ENCODE measurements at regions not wholly inside any gene's neighbourhood (a gene's known extent, or its start where the extent isn't known, plus 50 kb on each side); places are given as distances from the start of the nearest gene placed in this dataset.

GRCh38 chr6:23027281-23027680, 457.9 kb downstream of the HDGFL1 start:
- DNase-seq (ENCODE audit: low spot score) = no peak

- DNase-seq (ENCODE audit: low spot score) = no peak
These were observed 462.6 kb downstream of the HDGFL1 start for GRCh38 chr6:23031986-23032385.

GRCh38 chr6:23034926-23035325, 465.6 kb downstream of the HDGFL1 start:
- no peak for DNase-seq (ENCODE audit: low spot score)

DNA sequence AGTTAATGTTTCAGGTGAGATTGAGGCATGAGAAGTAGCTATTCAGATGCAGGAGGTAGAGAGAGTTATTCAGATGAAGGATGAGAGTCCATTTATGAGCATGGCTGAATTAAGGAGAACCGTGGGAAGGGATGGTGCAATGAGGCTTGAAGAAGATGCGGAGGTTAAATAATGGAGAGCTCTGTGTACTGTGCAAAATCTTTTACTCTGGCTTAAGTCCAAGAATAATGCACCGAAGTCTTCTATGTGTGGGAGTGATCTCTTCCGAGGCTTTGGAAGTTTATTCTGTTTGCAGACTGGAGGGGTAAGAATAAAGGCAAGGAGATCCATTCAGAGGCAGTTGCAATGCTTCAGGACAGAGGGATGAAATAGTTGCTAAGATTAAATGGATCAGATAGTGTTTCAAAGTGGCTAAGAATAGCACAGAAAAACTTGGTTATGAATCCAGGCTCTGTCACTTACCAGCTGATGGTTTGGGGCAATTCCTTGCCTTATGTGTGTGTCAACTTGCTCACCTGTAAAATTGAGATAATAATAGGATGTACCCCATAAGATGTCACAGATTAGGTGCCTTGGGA, 467.1 kb downstream of the HDGFL1 start:
- no peak for DNase-seq (ENCODE audit: low spot score)

DNA sequence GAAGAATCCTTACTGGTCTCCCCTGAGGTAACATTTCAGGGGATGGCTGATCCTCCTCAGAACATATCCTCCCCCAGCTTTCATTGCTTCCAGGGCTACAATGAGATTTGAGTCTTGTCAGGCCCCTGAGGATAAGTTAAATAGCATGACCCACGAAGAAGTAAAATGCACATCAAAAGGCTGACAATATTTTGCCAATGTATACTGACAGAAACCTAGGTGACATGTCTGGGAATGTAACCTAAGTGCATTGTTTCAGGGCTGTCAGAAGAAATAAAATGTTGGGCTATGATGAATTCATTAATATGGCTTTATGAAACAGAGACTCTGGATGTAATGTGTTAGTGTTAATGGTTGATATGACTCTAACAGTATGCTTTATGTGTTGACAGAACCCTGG, 471.5 kb downstream of the HDGFL1 start:
- DNase-seq (ENCODE audit: low spot score) = no peak

- no peak for DNase-seq (ENCODE audit: low spot score)
These were observed 475.9 kb downstream of the HDGFL1 start for GRCh38 chr6:23045280-23045679.

DNA sequence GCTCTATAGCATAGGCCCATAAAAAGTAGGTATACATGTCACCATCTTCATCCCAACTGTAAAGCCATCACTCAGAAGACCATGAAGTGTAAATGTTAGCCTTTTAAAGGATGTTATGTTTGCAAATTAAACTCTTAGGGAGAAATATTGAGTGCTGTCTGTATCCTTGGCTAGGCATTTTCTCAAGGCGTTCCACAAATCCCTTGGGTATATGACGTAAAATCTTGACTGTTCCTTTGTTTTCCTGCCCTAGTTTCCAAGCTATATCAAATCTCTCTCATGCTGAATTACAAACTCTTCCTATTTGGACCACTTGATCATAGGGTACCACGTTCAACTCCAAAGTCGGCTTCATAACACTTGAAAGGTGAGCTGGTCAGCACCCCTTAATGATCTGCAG, 486.2 kb downstream of the HDGFL1 start:
- DNase-seq (ENCODE audit: low spot score) = no peak

GRCh38 chr6:23073821-23074220, 504.5 kb downstream of the HDGFL1 start:
- no peak for DNase-seq (ENCODE audit: low spot score)

GRCh38 chr6:23077772-23078171, 508.4 kb downstream of the HDGFL1 start:
- no peak for DNase-seq (ENCODE audit: low spot score)

GRCh38 chr6:23081701-23082100, 512.3 kb downstream of the HDGFL1 start:
- peak; percentile 4 for DNase-seq (ENCODE audit: low spot score)

DNA sequence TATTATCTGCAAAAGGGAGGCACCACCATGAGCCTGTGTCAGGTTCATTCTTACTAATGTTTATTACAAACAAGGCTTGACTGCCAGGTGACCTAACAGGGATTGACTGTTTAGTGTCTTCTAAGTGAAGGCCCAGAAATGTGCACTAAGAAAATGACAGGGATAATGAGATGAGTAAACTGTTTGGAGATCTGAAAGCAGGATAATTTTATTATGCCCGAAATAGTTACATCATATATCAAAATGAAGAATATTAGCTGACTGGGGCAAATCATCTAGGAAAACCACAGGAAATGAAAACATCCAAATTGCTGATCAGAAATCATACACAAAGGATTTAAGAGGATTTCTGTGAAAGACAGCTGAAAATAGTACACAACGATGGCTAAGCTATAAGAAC, 516.7 kb downstream of the HDGFL1 start:
- no peak for DNase-seq (ENCODE audit: low spot score)

DNA sequence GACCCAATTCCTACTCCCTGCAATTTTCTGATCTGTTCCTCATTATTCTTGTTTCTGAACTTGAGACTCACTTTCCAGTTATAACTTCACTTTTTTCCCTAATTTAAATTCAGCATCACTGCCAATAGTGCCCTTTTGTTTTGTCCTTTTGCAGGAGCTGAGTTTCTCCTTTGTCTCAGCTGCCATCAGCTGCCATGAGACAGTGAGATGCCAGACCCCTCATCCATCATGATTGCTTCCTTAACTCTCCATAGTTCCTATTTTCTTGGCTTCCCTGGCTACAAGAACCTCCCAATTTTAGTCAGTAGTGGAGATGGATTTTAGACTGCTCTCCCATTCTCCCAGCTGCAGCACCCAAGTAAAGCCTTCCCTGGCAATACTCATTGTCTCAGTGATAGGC, 518.1 kb downstream of the HDGFL1 start:
- DNase-seq (ENCODE audit: low spot score) = no peak

DNA sequence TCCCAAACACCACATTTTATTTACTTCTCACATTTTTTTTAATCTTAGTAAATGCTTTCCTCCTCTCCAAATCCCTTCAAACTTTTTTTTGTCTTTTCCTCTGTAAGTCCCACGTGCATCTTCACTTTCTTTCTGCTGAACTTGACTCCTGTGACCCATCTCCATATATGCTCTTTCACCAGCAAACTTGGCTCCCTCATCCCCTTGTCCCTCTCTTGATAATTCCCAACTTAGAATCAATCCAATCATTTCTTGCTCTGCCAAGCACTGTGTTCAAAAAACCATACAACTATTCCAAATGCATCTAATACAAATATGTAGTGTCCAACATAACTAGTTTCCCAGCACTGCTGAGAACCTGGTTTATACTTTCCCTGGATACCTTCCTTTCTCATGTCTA, 519.4 kb downstream of the HDGFL1 start:
- no peak for DNase-seq (ENCODE audit: low spot score)

- DNase-seq (ENCODE audit: low spot score) = no peak
These were observed 520.6 kb downstream of the HDGFL1 start for GRCh38 chr6:23089981-23090380.

GRCh38 chr6:23091795-23092194, 522.4 kb downstream of the HDGFL1 start:
- DNase-seq (ENCODE audit: low spot score) = no peak

GRCh38 chr6:23096876-23097275, 527.5 kb downstream of the HDGFL1 start:
- DNase-seq (ENCODE audit: low spot score) = no peak

- DNase-seq (ENCODE audit: low spot score) = no peak
These were observed 528.2 kb downstream of the HDGFL1 start for GRCh38 chr6:23097566-23097965.

- DNase-seq (ENCODE audit: low spot score) = no peak
These were observed 537.6 kb downstream of the HDGFL1 start for GRCh38 chr6:23106951-23107350.

DNA sequence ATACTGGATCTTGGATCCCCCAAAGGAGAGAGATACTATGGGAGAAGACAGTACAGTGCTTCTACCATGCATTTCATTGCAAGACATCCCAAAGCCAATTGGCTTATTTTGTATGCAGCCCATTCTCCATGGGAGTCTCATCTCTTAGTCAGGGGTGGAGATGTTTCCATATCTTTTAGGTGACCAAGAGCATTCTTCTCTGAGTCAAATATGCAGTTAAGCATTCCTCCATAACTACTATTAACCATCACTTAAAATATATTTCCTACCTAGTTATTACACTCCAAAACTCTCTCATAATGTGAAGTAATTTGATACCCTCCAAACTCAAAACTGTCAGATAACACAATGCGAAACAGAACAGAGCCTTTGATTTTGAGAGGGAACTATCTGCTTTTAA, 542.6 kb downstream of the HDGFL1 start:
- DNase-seq (ENCODE audit: low spot score) = no peak

- no peak for DNase-seq (ENCODE audit: low spot score)
These were observed 545.6 kb downstream of the HDGFL1 start for GRCh38 chr6:23114812-23115504.

DNA sequence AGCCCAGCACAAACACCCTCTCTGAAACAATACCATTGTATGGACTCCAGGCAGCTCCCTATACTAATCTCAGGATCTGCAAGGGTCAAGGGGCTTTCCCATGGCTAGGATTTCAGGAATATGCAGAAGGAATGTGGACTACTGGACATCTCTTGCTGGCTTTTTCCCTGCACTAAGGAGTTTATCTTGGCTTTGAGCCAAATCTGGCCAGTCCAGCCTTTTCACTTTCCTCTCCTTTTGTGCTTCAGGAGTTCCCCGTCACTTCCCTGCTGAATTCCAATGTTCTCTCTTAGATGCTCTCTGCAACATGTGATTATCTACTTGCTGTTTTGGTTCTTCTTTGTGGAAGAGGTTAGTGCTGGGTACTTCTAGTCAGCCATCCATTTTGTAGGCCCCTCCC, 568.2 kb downstream of the HDGFL1 start:
- no peak for DNase-seq (ENCODE audit: low spot score)

DNA sequence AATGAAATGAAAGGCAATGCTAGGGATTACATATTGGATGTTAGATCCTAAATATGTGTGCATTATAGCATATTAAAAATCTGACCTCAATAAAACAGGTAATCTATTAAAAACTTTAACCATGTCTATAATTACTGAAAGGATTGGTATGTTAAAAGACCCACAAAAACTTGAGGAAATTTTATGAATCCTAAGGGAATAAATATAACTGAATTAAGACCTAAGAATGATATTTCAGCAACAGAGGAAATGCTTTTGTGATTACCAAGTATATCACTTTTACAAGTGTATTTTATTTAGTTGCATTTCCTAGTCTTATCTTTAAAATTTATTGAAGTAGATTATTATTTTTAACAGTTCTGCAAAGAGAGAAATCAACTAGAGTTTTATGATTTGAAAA, 571.5 kb downstream of the HDGFL1 start:
- DNase-seq (ENCODE audit: low spot score) = no peak

- no peak for DNase-seq (ENCODE audit: low spot score)
These were observed 576.4 kb downstream of the HDGFL1 start for GRCh38 chr6:23145781-23146180.

- DNase-seq (ENCODE audit: low spot score) = no peak
These were observed 584.8 kb downstream of the HDGFL1 start for GRCh38 chr6:23154159-23154558.

Data from NAMALWA (cell line).